Endothelial cell of umbilical vein (primary cell): ENCODE measurements at regions not wholly inside any gene's neighbourhood (a gene's known extent, or its start where the extent isn't known, plus 50 kb on each side); places are given as distances from the start of the nearest gene placed in this dataset.

Experiments used
- BruUV-seq: library from RNA; stranded (reverse); fragments of 400-500 nt; replicated peaks from 2 replicates; lab custom pipeline; 2021; lab: Mats Ljungman, UMichigan
- CTCF ChIA-PET: fragments of 300-600, 350-600 bp; sonication (Branson Sonifier 250); formaldehyde crosslinking; loops from one replicate; lab custom pipeline; 2021; ENCODE audit warnings: antibody characterized with exemption, inconsistent platforms; lab: Charles Lee
- POLR2A ChIA-PET: fragments of 300-600, 350-600 bp; sonication (Branson Sonifier 250); formaldehyde crosslinking; loops from one replicate; lab custom pipeline; 2021; ENCODE audit warnings: antibody characterized with exemption, inconsistent platforms; lab: Charles Lee
- DNase-seq: peaks from one replicate; pipeline ENCODE4 v3.0.0-alpha.2; 2011; ENCODE audit warnings: low read depth, low spot score
- FAIRE-seq: peaks from 2 replicates; lab custom pipeline; 2011; peaks lifted over from hg19 to GRCh38; lab: Jason Lieb, UNC
- H2AFZ ChIP-seq: 2 replicates; pipeline ENCODE4 v1.6.0; 2012; ENCODE audit warnings: low read depth, low read length, control low read depth, inconsistent platforms
- H3K27ac ChIP-seq: 2 replicates; pipeline ENCODE4 v1.5.1; 2011; ENCODE audit warnings: low read depth, mild to moderate bottlenecking, control low read depth, low read length, moderate library complexity; ENCODE audit not compliant: insufficient read depth
- H3K27me3 ChIP-seq, 2 experiments: 2 replicates each; pipeline versions ENCODE4 v1.6.0 to v1.6.1; 2011; ENCODE audit warnings: low read length in 2 of 2, mixed read lengths in 1 of 2; ENCODE audit not compliant: control insufficient read depth in 2 of 2, insufficient read depth in 2 of 2
- H3K36me3 ChIP-seq, 2 experiments: 2 replicates in 1 of 2; 3 replicates in 1 of 2; pipeline ENCODE4 v1.5.1; 2011; ENCODE audit warnings: low read length in 2 of 2, mild to moderate bottlenecking in 1 of 2, moderate library complexity in 1 of 2; ENCODE audit not compliant: control insufficient read depth in 2 of 2, insufficient read depth in 2 of 2; ENCODE audit errors: extremely low read depth in 1 of 2
- H3K4me1 ChIP-seq: 3 replicates; pipeline ENCODE4 v1.5.1; 2011; ENCODE audit warnings: mild to moderate bottlenecking, low read length; ENCODE audit not compliant: control insufficient read depth, insufficient read depth; ENCODE audit errors: extremely low read depth
- H3K4me2 ChIP-seq: 2 replicates; pipeline ENCODE4 v1.6.1; 2011; ENCODE audit warnings: low read length, control low read depth, mixed read lengths; ENCODE audit not compliant: insufficient read depth
- H3K4me3 ChIP-seq, 3 experiments: fragments of 200-600 bp in 1 of 3; sonication (generic), shearing (Covaris generic) in 1 of 3; replicated peaks in 1 of 3; 2 replicates each; pipeline ENCODE4 v1.5.1; 2011 to 2016; ENCODE audit warnings: control low read depth in 3 of 3, low read length in 3 of 3, mild to moderate bottlenecking in 2 of 3, inconsistent platforms in 1 of 3, low read depth in 1 of 3, moderate library complexity in 1 of 3; ENCODE audit not compliant: insufficient read depth in 1 of 3
- H3K79me2 ChIP-seq: 2 replicates; pipeline ENCODE4 v1.6.0; 2012; ENCODE audit warnings: low read length, inconsistent platforms; ENCODE audit not compliant: control insufficient read depth, insufficient read depth
- H3K9ac ChIP-seq: replicated peaks from 2 replicates; pipeline ENCODE3; 2011; ENCODE audit warnings: low read length, control low read depth; ENCODE audit not compliant: insufficient read depth; ENCODE audit errors: extremely low read depth
- H3K9me1 ChIP-seq: replicated peaks from 3 replicates; pipeline ENCODE4 v1.6.0; 2011; ENCODE audit warnings: mild to moderate bottlenecking, low read length; ENCODE audit not compliant: control insufficient read depth, insufficient read depth; ENCODE audit errors: extremely low read depth
- H3K9me3 ChIP-seq: replicated peaks from 2 replicates; pipeline ENCODE4 v1.5.1; 2012; ENCODE audit warnings: low read length, inconsistent platforms; ENCODE audit not compliant: control insufficient read depth, insufficient read depth
- H4K20me1 ChIP-seq: replicated peaks from 2 replicates; pipeline ENCODE3; 2011; ENCODE audit warnings: mild to moderate bottlenecking, low read length; ENCODE audit not compliant: control insufficient read depth, insufficient read depth; ENCODE audit errors: extremely low read depth
- EZH2 ChIP-seq: IDR thresholded peaks from 2 replicates; pipeline ENCODE4 v1.6.1; 2012; ENCODE audit warnings: borderline replicate concordance, low read depth, mild to moderate bottlenecking, moderate library complexity, low read length, inconsistent platforms; ENCODE audit not compliant: severe bottlenecking
- FOS ChIP-seq: IDR thresholded peaks from 2 replicates; pipeline ENCODE4 v1.6.1; 2011; ENCODE audit warnings: mild to moderate bottlenecking, low read length, moderate library complexity, borderline replicate concordance; ENCODE audit not compliant: insufficient read depth
- GATA2 ChIP-seq: IDR thresholded peaks from 2 replicates; pipeline ENCODE4 v1.7.0; 2011; ENCODE audit warnings: low read depth, mild to moderate bottlenecking, moderate library complexity, mixed read lengths, low read length; ENCODE audit not compliant: insufficient read length, insufficient read depth
- JUN ChIP-seq: IDR thresholded peaks from 2 replicates; pipeline ENCODE4 v1.6.1; 2011; ENCODE audit warnings: borderline replicate concordance, low read depth; ENCODE audit not compliant: insufficient read length, insufficient read depth
- MYC ChIP-seq: IDR thresholded peaks from one replicate; pipeline ENCODE4 v1.6.1; 2011; ENCODE audit warnings: mild to moderate bottlenecking, low read depth, low read length
- POLR2A ChIP-seq: IDR thresholded peaks from 2 replicates; pipeline ENCODE4 v1.6.1; 2012; ENCODE audit warnings: low read depth, mild to moderate bottlenecking, control low read depth, low read length
- POLR2AphosphoS5 ChIP-seq: IDR thresholded peaks from 2 replicates; pipeline ENCODE4 v1.6.1; 2012; ENCODE audit warnings: low read depth, mild to moderate bottlenecking, control low read depth, low read length, moderate library complexity; ENCODE audit not compliant: insufficient read depth
- dilution Hi-C: fragments of 300-500 bp; cut with MboI; formaldehyde crosslinking; loops from one replicate; pipeline ENCODE4 v1.15.0; 2019; ENCODE audit warnings: low sequenced_read_pairs; ENCODE audit not compliant: extremely low pct_ligation_motif_present
- intact Hi-C: fragments of 100-400 bp; cut with micrococcal nuclease; formaldehyde crosslinking; loops from one replicate; pipeline ENCODE4 v1.10.0; 2022
- TF ChIP-seq, protein P1 (sequence below), 2 donors: IDR thresholded peaks; 1 replicate in 1 of 2; 2 replicates in 1 of 2; pipeline ENCODE4 v1.5.1; 2011; ENCODE audit warnings: low read length in 2 of 2, mild to moderate bottlenecking in 2 of 2, moderate library complexity in 2 of 2, control low read depth in 1 of 2, inconsistent platforms in 1 of 2, low read depth in 1 of 2; ENCODE audit not compliant: insufficient read depth in 1 of 2; ENCODE audit errors: extremely low read depth in 1 of 2
- TF ChIP-seq, protein P2 (sequence below): IDR thresholded peaks from 2 replicates; pipeline ENCODE4 v1.6.1; 2011; ENCODE audit not compliant: insufficient read depth, insufficient read length

DNA sequence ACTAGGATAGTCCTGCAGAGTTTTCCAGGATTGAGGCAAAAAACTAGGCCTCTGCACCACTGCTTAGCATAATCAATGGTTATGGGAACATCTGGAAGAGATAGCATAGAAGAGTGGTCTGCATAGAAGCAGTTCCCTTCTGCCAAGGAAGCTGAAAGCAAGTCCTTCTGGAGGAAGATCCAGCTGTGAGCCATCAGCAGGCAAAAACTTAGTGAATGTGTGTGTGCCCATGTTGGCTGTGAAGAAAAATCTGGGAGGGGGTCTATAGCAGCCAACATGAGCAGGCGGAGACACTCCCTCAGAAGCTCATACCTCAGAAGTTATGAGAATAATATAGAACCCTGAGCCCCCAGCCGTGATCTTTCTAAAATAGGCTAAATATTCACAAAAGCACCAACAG, 228.1 kb upstream of the STEAP1 start:
- Histone ChIP-seq H3K79me2 (no peaks in the 10 kb centered on the region), H3K27ac (no peak overlapping the region), H2AFZ (no peak overlapping the region), H3K4me1 (no peaks in the 10 kb centered on the region), H3K9ac (no peak overlapping the region), H3K36me3 (no peaks in the 10 kb centered on the region), H3K27me3 (no peaks in the 10 kb centered on the region), H3K4me2 (no peak overlapping the region), H3K9me3 (no peaks in the 10 kb centered on the region), H3K9me1 (no peaks in the 10 kb centered on the region), H4K20me1 (no peaks in the 10 kb centered on the region), H3K4me3 (no peak overlapping the region)
- dilution Hi-C loops: no loop called here
- POLR2A ChIA-PET: no interaction called here
- no TSS peak for BruUV-seq
- intact Hi-C loops: no loop called here
- FAIRE-seq: no peak
- no peak for DNase-seq
- CTCF ChIA-PET: no interaction called here
- TF ChIP-seq JUN (no peak), POLR2A (no peak), MYC (no peak), GATA2 (no peak), FOS (no peak), EZH2 (no peak), POLR2AphosphoS5 (no peak)
- TF ChIP-seq, protein P1, sequence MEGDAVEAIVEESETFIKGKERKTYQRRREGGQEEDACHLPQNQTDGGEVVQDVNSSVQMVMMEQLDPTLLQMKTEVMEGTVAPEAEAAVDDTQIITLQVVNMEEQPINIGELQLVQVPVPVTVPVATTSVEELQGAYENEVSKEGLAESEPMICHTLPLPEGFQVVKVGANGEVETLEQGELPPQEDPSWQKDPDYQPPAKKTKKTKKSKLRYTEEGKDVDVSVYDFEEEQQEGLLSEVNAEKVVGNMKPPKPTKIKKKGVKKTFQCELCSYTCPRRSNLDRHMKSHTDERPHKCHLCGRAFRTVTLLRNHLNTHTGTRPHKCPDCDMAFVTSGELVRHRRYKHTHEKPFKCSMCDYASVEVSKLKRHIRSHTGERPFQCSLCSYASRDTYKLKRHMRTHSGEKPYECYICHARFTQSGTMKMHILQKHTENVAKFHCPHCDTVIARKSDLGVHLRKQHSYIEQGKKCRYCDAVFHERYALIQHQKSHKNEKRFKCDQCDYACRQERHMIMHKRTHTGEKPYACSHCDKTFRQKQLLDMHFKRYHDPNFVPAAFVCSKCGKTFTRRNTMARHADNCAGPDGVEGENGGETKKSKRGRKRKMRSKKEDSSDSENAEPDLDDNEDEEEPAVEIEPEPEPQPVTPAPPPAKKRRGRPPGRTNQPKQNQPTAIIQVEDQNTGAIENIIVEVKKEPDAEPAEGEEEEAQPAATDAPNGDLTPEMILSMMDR (IDR thresholded peaks at IDR 0.05; ENCODE audit: extremely low read depth in 1 of 2, insufficient read depth in 1 of 2, low read depth in 1 of 2, low read length in 2 of 2): no peak
- TF ChIP-seq, protein P2, sequence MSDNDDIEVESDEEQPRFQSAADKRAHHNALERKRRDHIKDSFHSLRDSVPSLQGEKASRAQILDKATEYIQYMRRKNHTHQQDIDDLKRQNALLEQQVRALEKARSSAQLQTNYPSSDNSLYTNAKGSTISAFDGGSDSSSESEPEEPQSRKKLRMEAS: no peak
